ENCODE measurements at regions not wholly inside any gene's neighbourhood (a gene's known extent, or its start where the extent isn't known, plus 50 kb on each side); places are given as distances from the start of the nearest gene placed in this dataset.

DNA sequence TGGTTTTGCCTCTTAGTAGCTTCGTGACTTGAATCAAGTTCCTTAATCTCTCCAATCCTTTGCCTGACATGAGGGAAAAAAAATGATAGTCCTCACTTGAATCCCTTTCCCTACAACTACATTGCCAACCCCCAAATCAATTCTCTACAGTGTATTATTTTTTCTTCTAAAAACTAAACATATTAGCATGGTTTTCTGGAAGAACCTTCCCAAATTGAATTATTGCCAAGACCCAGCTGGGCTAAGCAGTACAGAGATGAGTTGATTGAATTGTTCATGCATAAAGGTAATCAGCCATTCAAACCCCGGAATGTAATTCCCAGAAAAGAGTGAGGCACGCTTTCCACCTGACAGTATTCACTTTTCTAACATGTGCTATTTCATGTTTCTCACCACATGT is 155.6 kb upstream of the AGR3 start:
- peaks cover 14% of the 10 kb centered on the region for H3K4me1 ChIP-seq
- H3K9me3 ChIP-seq: no peaks in the 10 kb centered on the region
- H3K27ac ChIP-seq: no peak overlapping the region
- no peak for TF ChIP-seq JUN (IDR thresholded peaks at IDR 0.05)
- no peak for TF ChIP-seq EHMT2 (IDR thresholded peaks at IDR 0.05; ENCODE audit: low read depth)
- no peak for TF ChIP-seq KDM1A (IDR thresholded peaks at IDR 0.05; ENCODE audit: low read depth)
- TF ChIP-seq RARB (CRISPR knock-in tag; IDR thresholded peaks at IDR 0.05): no peak
- no peak for TF ChIP-seq ZC3H11A (IDR thresholded peaks at IDR 0.05)
- TF ChIP-seq HDAC2 (IDR thresholded peaks at IDR 0.05): no peak
- TF ChIP-seq BHLHE40 (IDR thresholded peaks at IDR 0.05; ENCODE audit: low read depth, low read length): no peak
- TF ChIP-seq ZFP36 (IDR thresholded peaks at IDR 0.05; ENCODE audit: borderline replicate concordance, partially characterized antibody): no peak
- TF ChIP-seq TP53 (CRISPR knock-in tag; IDR thresholded peaks at IDR 0.05): no peak
- TF ChIP-seq HEYL (CRISPR knock-in tag; IDR thresholded peaks at IDR 0.05): no peak
- no peak for TF ChIP-seq MAZ (IDR thresholded peaks at IDR 0.05; ENCODE audit: borderline replicate concordance, low read depth, low read length)
- TF ChIP-seq RCOR1 (IDR thresholded peaks at IDR 0.05; ENCODE audit: low read depth, low read length): no peak
- ATAC-seq (no peak), DNase-seq (ENCODE audit: low read depth in 1 of 2, low spot score in 1 of 2) (no peak), FAIRE-seq (no peak)
- WGBS (ENCODE audit: missing lambda C conversion rate): 92% methylated on average over 3 of the region's 3 CpGs
- POLR2A ChIA-PET: no interaction called here
- CTCF ChIA-PET: interaction anchor here (1.0 kb wide), 1 partner anchor 19 kb away, joined by 3 read pairs; no protein-coding TSS in a partner anchor
- no peak overlapping the region for H3K4me2 ChIP-seq
- H3K4me3 ChIP-seq: no peak overlapping the region

DNA sequence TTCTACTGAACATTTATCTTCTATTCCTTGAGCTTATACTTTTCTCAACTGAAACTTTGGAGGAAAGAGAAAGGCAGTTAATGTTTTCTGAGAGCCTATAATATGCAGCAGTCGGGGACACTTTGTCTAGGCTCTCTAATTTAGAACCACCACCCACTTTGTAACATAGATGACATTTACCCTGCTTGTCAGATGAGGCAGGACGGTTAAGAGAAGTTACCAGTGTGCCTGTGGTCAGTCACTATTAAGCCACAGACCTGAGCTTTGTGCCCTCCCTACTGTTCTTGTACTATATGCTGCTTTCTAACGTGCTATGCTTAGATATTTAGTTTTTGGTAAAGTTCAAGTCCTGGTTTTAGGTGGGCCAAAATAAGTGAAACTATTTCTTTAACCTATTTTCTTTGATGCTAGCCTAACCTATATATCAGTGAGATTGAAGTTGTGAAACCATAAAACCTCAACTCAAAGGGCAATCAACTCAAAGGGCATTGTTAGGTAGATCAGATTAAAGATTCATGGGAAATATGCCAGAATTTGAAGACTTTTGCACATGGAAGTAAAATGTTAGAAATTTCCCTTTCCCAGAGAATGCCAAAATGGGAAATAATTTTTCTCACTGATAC is 156.5 kb upstream of the AGR3 start:
- peaks cover 23% of the 10 kb centered on the region for H3K4me1 ChIP-seq

GRCh38 chr7:17038783-17039170 is 157.0 kb upstream of the AGR3 start:
- ChIA-PET CTCF (interaction anchor here (1.3 kb wide), 1 partner anchor 10 kb away, joined by 3 read pairs; no protein-coding TSS in a partner anchor), POLR2A (no interaction called here)
- no peak for ATAC-seq
- Histone ChIP-seq H3K4me1 (peaks cover 26% of the 10 kb centered on the region), H3K27ac (no peak overlapping the region), H3K4me2 (no peak overlapping the region), H3K4me3 (no peak overlapping the region), H3K9me3 (no peaks in the 10 kb centered on the region)
- 91% methylated on average over 2 of the region's 2 CpGs for WGBS (ENCODE audit: missing lambda C conversion rate)
- no peak for TF ChIP-seq MAFK (IDR thresholded peaks at IDR 0.05; ENCODE audit: partially characterized antibody)
- TF ChIP-seq CBX2 (IDR thresholded peaks at IDR 0.05; ENCODE audit: borderline replicate concordance, low read depth): no peak
- TF ChIP-seq RNF2 (IDR thresholded peaks at IDR 0.05; ENCODE audit: borderline replicate concordance, low read depth): no peak
- TF ChIP-seq, protein P1, sequence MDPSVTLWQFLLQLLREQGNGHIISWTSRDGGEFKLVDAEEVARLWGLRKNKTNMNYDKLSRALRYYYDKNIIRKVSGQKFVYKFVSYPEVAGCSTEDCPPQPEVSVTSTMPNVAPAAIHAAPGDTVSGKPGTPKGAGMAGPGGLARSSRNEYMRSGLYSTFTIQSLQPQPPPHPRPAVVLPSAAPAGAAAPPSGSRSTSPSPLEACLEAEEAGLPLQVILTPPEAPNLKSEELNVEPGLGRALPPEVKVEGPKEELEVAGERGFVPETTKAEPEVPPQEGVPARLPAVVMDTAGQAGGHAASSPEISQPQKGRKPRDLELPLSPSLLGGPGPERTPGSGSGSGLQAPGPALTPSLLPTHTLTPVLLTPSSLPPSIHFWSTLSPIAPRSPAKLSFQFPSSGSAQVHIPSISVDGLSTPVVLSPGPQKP (IDR thresholded peaks at IDR 0.05; ENCODE audit: low read depth, low read length): no peak
- no peak for FAIRE-seq
- DNase-seq (ENCODE audit: low read depth in 1 of 2, low spot score in 1 of 2): no peak

More for the DNA sequence above, 156.5 kb upstream of the AGR3 start:
- DNase-seq (ENCODE audit: low read depth in 1 of 2, low spot score in 1 of 2): no peak
- ATAC-seq: no peak
- WGBS (ENCODE audit: missing lambda C conversion rate): 85% methylated on average over 3 of the region's 3 CpGs
- ChIA-PET CTCF (interaction anchor here (1.0 kb wide), 1 partner anchor 18 kb away, joined by 3 read pairs; no protein-coding TSS in a partner anchor), POLR2A (no interaction called here)
- TF ChIP-seq NFE2L2 (conservative IDR thresholded peaks at IDR 0.05; ENCODE audit: low read length) (no peak), MYC (IDR thresholded peaks at IDR 0.05; ENCODE audit: borderline replicate concordance, low read length) (no peak), HEYL (CRISPR knock-in tag; IDR thresholded peaks at IDR 0.05) (no peak), CBX8 (IDR thresholded peaks at IDR 0.05) (no peak), RFX5 (IDR thresholded peaks at IDR 0.05) (no peak), RNF2 (IDR thresholded peaks at IDR 0.05; ENCODE audit: borderline replicate concordance, low read depth) (no peak), TP53 (CRISPR knock-in tag; IDR thresholded peaks at IDR 0.05) (no peak), KDM1A (IDR thresholded peaks at IDR 0.05; ENCODE audit: low read depth) (no peak), CBX2 (IDR thresholded peaks at IDR 0.05; ENCODE audit: borderline replicate concordance, low read depth) (no peak), RAD21 (conservative IDR thresholded peaks at IDR 0.05 in 1 of 2, IDR thresholded peaks at IDR 0.05 in 1 of 2) (no peak), MAX (IDR thresholded peaks at IDR 0.05) (no peak), CEBPB (IDR thresholded peaks at IDR 0.05) (no peak), ZFP36 (IDR thresholded peaks at IDR 0.05; ENCODE audit: borderline replicate concordance, partially characterized antibody) (no peak), HOXB5 (CRISPR knock-in tag; IDR thresholded peaks at IDR 0.05) (no peak)
- TF ChIP-seq, protein P2, sequence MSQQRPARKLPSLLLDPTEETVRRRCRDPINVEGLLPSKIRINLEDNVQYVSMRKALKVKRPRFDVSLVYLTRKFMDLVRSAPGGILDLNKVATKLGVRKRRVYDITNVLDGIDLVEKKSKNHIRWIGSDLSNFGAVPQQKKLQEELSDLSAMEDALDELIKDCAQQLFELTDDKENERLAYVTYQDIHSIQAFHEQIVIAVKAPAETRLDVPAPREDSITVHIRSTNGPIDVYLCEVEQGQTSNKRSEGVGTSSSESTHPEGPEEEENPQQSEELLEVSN (IDR thresholded peaks at IDR 0.05; ENCODE audit: borderline replicate concordance, low read depth): no peak
- Histone ChIP-seq H3K9me3 (no peaks in the 10 kb centered on the region), H3K27ac (no peak overlapping the region), H3K4me2 (no peak overlapping the region), H3K4me3 (no peak overlapping the region)
- FAIRE-seq: no peak
